ENCODE measurements at regions not wholly inside any gene's neighbourhood (a gene's known extent, or its start where the extent isn't known, plus 50 kb on each side); places are given as distances from the start of the nearest gene placed in this dataset.

DNA sequence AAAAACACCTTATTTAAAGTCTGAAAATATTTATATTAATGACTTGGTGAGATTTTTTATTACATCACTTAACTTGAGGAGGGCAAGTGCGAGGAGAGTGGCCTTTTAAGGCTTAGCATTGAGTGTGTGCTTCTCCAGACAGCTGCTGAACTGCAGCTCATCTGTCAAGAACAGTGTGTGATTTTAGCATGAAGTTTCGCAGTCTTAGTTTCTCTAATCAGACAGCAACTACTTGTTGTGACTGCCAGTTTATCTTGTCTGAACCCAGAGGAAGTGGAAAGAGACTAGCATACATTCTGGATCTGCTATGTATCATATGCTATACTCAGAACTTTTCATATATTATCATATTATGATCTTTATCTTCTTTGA is 291.7 kb upstream of the ROPN1 start:
- TF ChIP-seq CTCF (IDR thresholded peaks at IDR 0.05) (no peak), POLR2A (IDR thresholded peaks at IDR 0.05) (no peak)
